Bronchial epithelial cell (primary cell): ENCODE measurements at regions not wholly inside any gene's neighbourhood (a gene's known extent, or its start where the extent isn't known, plus 50 kb on each side); places are given as distances from the start of the nearest gene placed in this dataset.

Experiments
- DNase-seq: peaks from one replicate; pipeline ENCODE4 v3.0.0-alpha.2; 2010; ENCODE audit warnings: low read depth
- FAIRE-seq: peaks from 2 replicates; lab custom pipeline; 2011; peaks lifted over from hg19 to GRCh38; lab: Jason Lieb, UNC
- H3K27me3 ChIP-seq: 2 replicates; pipeline ENCODE4 v1.5.1; 2011; ENCODE audit warnings: low read length; ENCODE audit not compliant: control insufficient read depth, insufficient read depth
- H3K36me3 ChIP-seq: 2 replicates; pipeline ENCODE4 v1.5.1; 2011; ENCODE audit warnings: low read length; ENCODE audit not compliant: control insufficient read depth, insufficient read depth
- H3K4me3 ChIP-seq: 2 replicates; pipeline ENCODE4 v1.5.1; 2011; ENCODE audit warnings: mild to moderate bottlenecking, low read depth, low read length, control low read depth
- CTCF ChIP-seq: IDR thresholded peaks from 2 replicates; pipeline ENCODE4 v1.5.1; 2011; ENCODE audit warnings: mild to moderate bottlenecking, moderate library complexity, low read length, control low read depth, inconsistent platforms; ENCODE audit not compliant: insufficient read depth, severe bottlenecking

DNA sequence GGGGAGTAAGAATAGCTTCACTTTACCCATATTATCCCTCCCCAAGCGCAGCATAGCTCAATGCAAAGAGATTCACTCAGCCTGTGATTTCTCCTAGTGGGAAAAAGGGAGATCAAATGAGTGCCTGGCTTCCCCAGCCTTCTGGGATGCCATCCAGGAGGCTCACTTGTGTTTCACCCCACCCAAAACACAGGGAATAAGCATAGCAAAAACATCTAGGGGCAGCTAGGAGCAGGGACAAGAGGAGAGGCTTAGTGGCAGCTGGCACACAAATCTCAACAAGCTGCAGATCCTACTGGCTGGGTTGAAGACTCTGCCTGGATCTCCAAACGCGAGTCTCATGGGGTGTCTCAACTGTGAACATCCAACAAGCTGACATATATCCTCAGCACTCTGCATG lies 715.8 kb downstream of the RNF144B start:
- no peak for DNase-seq
- Histone ChIP-seq H3K36me3 (no peaks in the 10 kb centered on the region), H3K27me3 (no peaks in the 10 kb centered on the region), H3K4me3 (no peak overlapping the region)
- FAIRE-seq = no peak
- TF ChIP-seq CTCF = no peak

DNA sequence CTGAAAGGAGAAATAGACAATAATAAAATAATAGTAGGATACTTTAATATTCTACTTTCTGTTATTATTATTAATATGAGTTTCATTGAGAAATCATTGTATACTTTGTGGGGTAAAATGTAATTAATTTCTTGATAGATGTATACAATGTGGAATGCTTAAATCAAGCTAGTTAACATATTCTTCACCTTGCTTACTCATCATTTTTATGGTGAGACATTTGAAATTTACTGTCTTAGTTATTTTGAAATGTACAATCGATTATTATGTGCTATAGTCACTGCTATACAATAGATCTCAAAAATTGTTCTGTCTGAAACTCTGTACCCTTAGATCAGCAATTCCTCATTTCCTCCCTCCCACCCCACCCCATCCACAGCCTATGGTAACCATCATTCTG lies 720.3 kb downstream of the RNF144B start:
- no peak overlapping the region for H3K4me3 ChIP-seq
- TF ChIP-seq CTCF = no peak
- no peaks in the 10 kb centered on the region for H3K27me3 ChIP-seq
- no peaks in the 10 kb centered on the region for H3K36me3 ChIP-seq
- no peak for FAIRE-seq
- DNase-seq = no peak

DNA sequence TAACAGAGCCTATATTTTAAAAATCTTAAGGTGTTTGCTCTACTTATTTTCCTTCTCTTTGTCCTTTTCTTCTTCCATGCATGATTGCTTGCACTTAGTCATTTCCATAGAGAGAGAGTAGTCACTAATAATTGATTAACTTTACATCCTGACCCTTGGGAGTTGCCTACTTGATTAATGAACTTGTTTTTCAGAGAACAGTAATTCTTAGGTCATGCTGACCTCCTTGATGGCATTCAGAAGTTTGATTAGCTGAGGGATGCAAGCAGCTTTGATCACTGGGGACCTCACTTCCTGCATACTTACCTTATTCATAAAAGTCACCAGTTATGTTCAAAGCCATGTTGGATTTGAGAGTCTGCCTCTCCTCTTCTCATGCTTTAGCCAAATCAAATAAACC lies 715.6 kb upstream of the ID4 start:
- DNase-seq = no peak
- no peak for FAIRE-seq
- no peak for TF ChIP-seq CTCF
- Histone ChIP-seq H3K27me3 (no peaks in the 10 kb centered on the region), H3K36me3 (no peaks in the 10 kb centered on the region), H3K4me3 (no peak overlapping the region)

DNA sequence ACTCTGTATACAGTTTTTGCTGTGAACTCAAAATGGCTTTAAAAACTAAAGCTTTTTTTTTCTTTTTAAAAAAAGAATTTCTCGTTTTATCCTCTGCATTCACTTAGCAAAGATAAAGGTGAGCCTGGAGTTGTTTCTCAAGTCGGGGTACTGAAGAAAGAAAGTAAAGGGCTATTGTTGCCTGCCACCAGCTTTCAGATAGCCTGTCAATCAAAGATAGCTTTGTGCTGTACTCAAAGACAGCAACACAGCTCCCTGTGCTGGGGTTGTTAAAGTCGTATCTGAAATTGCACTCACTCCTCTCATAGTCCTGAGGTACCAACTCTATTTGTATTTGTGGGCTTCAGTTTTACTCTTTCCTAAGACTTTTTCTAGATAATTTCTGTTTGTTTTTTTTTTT lies 710.1 kb upstream of the ID4 start:
- FAIRE-seq (no peak), DNase-seq (no peak)
- H3K27me3 ChIP-seq = no peaks in the 10 kb centered on the region
- no peak overlapping the region for H3K4me3 ChIP-seq
- H3K36me3 ChIP-seq = no peaks in the 10 kb centered on the region
- no peak for TF ChIP-seq CTCF

GRCh38 chr6:19128701-19129100 lies 708.5 kb upstream of the ID4 start:
- no peaks in the 10 kb centered on the region for H3K36me3 ChIP-seq
- no peaks in the 10 kb centered on the region for H3K27me3 ChIP-seq
- FAIRE-seq (no peak), DNase-seq (no peak)
- TF ChIP-seq CTCF = no peak
- no peak overlapping the region for H3K4me3 ChIP-seq

GRCh38 chr6:19135706-19136105 lies 701.5 kb upstream of the ID4 start:
- FAIRE-seq (no peak), DNase-seq (no peak)
- H3K27me3 ChIP-seq = no peaks in the 10 kb centered on the region
- no peak for TF ChIP-seq CTCF
- no peaks in the 10 kb centered on the region for H3K36me3 ChIP-seq
- H3K4me3 ChIP-seq = no peak overlapping the region
